K562 (cell line): ENCODE measurements at regions not wholly inside any gene's neighbourhood (a gene's known extent, or its start where the extent isn't known, plus 50 kb on each side); places are given as distances from the start of the nearest gene placed in this dataset.

Experiments used
- BRCA1 ChIP-seq, 2 experiments: fragments of 450-650 bp in 1 of 2; sonication (generic) in 1 of 2; formaldehyde crosslinking in 1 of 2; IDR thresholded peaks; 2 replicates each; pipeline versions ENCODE4 v1.5.0 to v1.6.1; 2017 to 2020; ENCODE audit warnings: mild to moderate bottlenecking in 1 of 2, missing genetic modification reagents in 1 of 2
- CBFB ChIP-seq: sonication (generic); formaldehyde crosslinking; IDR thresholded peaks from 2 replicates; pipeline ENCODE4 v1.4.0; 2020; ENCODE audit warnings: mild to moderate bottlenecking, missing genetic modification reagents
- DPF2 ChIP-seq: fragments of 450-650 bp; IDR thresholded peaks from 2 replicates; pipeline ENCODE4 v1.6.1; 2016
- FOS ChIP-seq: IDR thresholded peaks from 3 replicates; pipeline ENCODE4 v1.6.1; 2011; ENCODE audit not compliant: insufficient read length; ENCODE audit errors: extremely low read depth
- HDGF ChIP-seq: fragments of 450-650 bp; IDR thresholded peaks from 2 replicates; pipeline ENCODE4 v1.6.1; 2016
- POLR2AphosphoS2 ChIP-seq: IDR thresholded peaks from 2 replicates; pipeline ENCODE4 v1.6.1; 2012; ENCODE audit warnings: low read length, improper control_type of control experiment
- U2AF1 ChIP-seq: fragments of 200-400 bp; formaldehyde crosslinking; optimal IDR thresholded peaks from 2 replicates; pipeline ENCODE3; 2017; ENCODE audit warnings: mild to moderate bottlenecking, low read depth, low read length, moderate library complexity
- YBX1 ChIP-seq: fragments of 450-650 bp; IDR thresholded peaks from 2 replicates; pipeline ENCODE4 v1.7.1; 2016; ENCODE audit warnings: mild to moderate bottlenecking
- ZNF274 ChIP-seq: IDR thresholded peaks from 2 replicates; pipeline ENCODE4 v1.6.1; 2011; ENCODE audit warnings: low read depth, mild to moderate bottlenecking, low read length, moderate library complexity, borderline replicate concordance
- ZNF444 ChIP-seq: fragments of 250-450 bp; sonication (Bioruptor Pico); IDR thresholded peaks from 2 replicates; pipeline ENCODE4 v1.4.0; 2020; ENCODE audit warnings: mild to moderate bottlenecking, moderate library complexity
- TF ChIP-seq, protein P1 (sequence below), 2 experiments: fragments of 450-650 bp; formaldehyde crosslinking in 1 of 2; IDR thresholded peaks; 2 replicates each; pipeline versions ENCODE4 v1.4.0 to v1.6.1; 2014 to 2020; ENCODE audit warnings: mild to moderate bottlenecking in 2 of 2, borderline replicate concordance in 1 of 2, low read depth in 1 of 2

- TF ChIP-seq POLR2AphosphoS2 (no peak), HDGF (no peak), CBFB (CRISPR knock-in tag) (no peak), DPF2 (no peak), ZNF274 (no peak), ZNF444 (CRISPR knock-in tag) (no peak), YBX1 (no peak), U2AF1 (no peak), FOS (no peak), BRCA1 (IDR thresholded peaks at IDR 0.05) (no peak), BRCA1 (CRISPR knock-in tag; IDR thresholded peaks at IDR 0.05) (no peak)
- TF ChIP-seq, protein P1, sequence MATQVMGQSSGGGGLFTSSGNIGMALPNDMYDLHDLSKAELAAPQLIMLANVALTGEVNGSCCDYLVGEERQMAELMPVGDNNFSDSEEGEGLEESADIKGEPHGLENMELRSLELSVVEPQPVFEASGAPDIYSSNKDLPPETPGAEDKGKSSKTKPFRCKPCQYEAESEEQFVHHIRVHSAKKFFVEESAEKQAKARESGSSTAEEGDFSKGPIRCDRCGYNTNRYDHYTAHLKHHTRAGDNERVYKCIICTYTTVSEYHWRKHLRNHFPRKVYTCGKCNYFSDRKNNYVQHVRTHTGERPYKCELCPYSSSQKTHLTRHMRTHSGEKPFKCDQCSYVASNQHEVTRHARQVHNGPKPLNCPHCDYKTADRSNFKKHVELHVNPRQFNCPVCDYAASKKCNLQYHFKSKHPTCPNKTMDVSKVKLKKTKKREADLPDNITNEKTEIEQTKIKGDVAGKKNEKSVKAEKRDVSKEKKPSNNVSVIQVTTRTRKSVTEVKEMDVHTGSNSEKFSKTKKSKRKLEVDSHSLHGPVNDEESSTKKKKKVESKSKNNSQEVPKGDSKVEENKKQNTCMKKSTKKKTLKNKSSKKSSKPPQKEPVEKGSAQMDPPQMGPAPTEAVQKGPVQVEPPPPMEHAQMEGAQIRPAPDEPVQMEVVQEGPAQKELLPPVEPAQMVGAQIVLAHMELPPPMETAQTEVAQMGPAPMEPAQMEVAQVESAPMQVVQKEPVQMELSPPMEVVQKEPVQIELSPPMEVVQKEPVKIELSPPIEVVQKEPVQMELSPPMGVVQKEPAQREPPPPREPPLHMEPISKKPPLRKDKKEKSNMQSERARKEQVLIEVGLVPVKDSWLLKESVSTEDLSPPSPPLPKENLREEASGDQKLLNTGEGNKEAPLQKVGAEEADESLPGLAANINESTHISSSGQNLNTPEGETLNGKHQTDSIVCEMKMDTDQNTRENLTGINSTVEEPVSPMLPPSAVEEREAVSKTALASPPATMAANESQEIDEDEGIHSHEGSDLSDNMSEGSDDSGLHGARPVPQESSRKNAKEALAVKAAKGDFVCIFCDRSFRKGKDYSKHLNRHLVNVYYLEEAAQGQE (IDR thresholded peaks at IDR 0.05; ENCODE audit: borderline replicate concordance): no peak
- TF ChIP-seq, protein P1 (CRISPR knock-in tag; IDR thresholded peaks at IDR 0.05; ENCODE audit: low read depth): no peak
These were observed 417.0 kb downstream of the METTL4 start for GRCh38 chr18:2154278-2154677.
